22Rv1 (cell line): ENCODE measurements at regions not wholly inside any gene's neighbourhood (a gene's known extent, or its start where the extent isn't known, plus 50 kb on each side); places are given as distances from the start of the nearest gene placed in this dataset.

ENCODE experiments used
- H3K27ac ChIP-seq: fragments of 450-650 bp; 2 replicates; pipeline ENCODE4 v1.5.1; 2017
- CTCF ChIP-seq: fragments of 450-650 bp; IDR thresholded peaks from 2 replicates; pipeline ENCODE4 v1.5.1; 2017; ENCODE audit warnings: mild to moderate bottlenecking
- ZFX ChIP-seq: fragments of 450-650 bp; IDR thresholded peaks from 2 replicates; pipeline ENCODE4 v1.6.1; 2017; ENCODE audit warnings: antibody characterized with exemption, borderline replicate concordance

GRCh38 chr13:53512635-53513034 is 484.0 kb downstream of the OLFM4 start:
- TF ChIP-seq ZFX (no peak), CTCF (no peak)
- no peak overlapping the region for H3K27ac ChIP-seq

- TF ChIP-seq ZFX (no peak), CTCF (no peak)
- no peak overlapping the region for H3K27ac ChIP-seq
These were observed 484.6 kb downstream of the OLFM4 start for GRCh38 chr13:53513226-53513625.

GRCh38 chr13:53520132-53520531 is 491.5 kb downstream of the OLFM4 start:
- TF ChIP-seq ZFX (no peak), CTCF (no peak)
- no peak overlapping the region for H3K27ac ChIP-seq

GRCh38 chr13:53522034-53522433 is 493.4 kb downstream of the OLFM4 start:
- H3K27ac ChIP-seq: no peak overlapping the region
- TF ChIP-seq ZFX (no peak), CTCF (no peak)

GRCh38 chr13:53537586-53537985 is 509.0 kb downstream of the OLFM4 start:
- TF ChIP-seq CTCF (no peak), ZFX (no peak)
- no peak overlapping the region for H3K27ac ChIP-seq

GRCh38 chr13:53545340-53545941 is 516.8 kb downstream of the OLFM4 start:
- no peak overlapping the region for H3K27ac ChIP-seq
- TF ChIP-seq CTCF: no peak
- TF ChIP-seq ZFX: no peak

- TF ChIP-seq ZFX (no peak), CTCF (no peak)
- H3K27ac ChIP-seq: no peak overlapping the region
These were observed 531.9 kb downstream of the OLFM4 start for GRCh38 chr13:53560556-53560955.
